A549 (cell line): ENCODE measurements at regions not wholly inside any gene's neighbourhood (a gene's known extent, or its start where the extent isn't known, plus 50 kb on each side); places are given as distances from the start of the nearest gene placed in this dataset.

Experiments used
- CTCF ChIP-seq: fragments of >200 bp; sonication (Bioruptor Twin); formaldehyde crosslinking; IDR thresholded peaks from 3 replicates; pipeline ENCODE4 v1.5.1; 2016
- EHMT2 ChIP-seq: fragments of 200-600 bp; sonication (generic); IDR thresholded peaks from 2 replicates; pipeline ENCODE4 v1.6.1; 2016; ENCODE audit warnings: antibody characterized with exemption, low read depth, mild to moderate bottlenecking, moderate library complexity
- HDAC2 ChIP-seq: fragments of 200-600 bp; sonication (generic); IDR thresholded peaks from 2 replicates; pipeline ENCODE4 v1.6.1; 2016
- HOXB5 ChIP-seq: fragments of 250-450 bp; sonication (Bioruptor Pico); IDR thresholded peaks from 2 replicates; pipeline ENCODE4 v1.5.0; 2020; ENCODE audit warnings: mild to moderate bottlenecking, moderate library complexity
- MAFK ChIP-seq: fragments of 450-650 bp; IDR thresholded peaks from 2 replicates; pipeline ENCODE4 v1.6.1; 2014; ENCODE audit not compliant: partially characterized antibody
- MAX ChIP-seq: IDR thresholded peaks from 2 replicates; pipeline ENCODE4 v1.6.1; 2012
- MAZ ChIP-seq: fragments of 150-350 bp; IDR thresholded peaks from 2 replicates; pipeline ENCODE4 v1.6.1; 2014; ENCODE audit warnings: antibody characterized with exemption, low read depth, low read length, borderline replicate concordance
- MYC ChIP-seq: IDR thresholded peaks from 2 replicates; pipeline ENCODE4 v1.6.1; 2012; ENCODE audit warnings: mild to moderate bottlenecking, inconsistent platforms, low read length, improper control_type of control experiment, borderline replicate concordance
- POLR2A ChIP-seq: IDR thresholded peaks from 2 replicates; pipeline ENCODE4 v1.6.1; 2012; ENCODE audit warnings: mild to moderate bottlenecking, low read length
- REST ChIP-seq: fragments of 200-600 bp; sonication (generic); IDR thresholded peaks from 2 replicates; pipeline ENCODE4 v1.6.1; 2016; ENCODE audit warnings: antibody characterized with exemption, mild to moderate bottlenecking, moderate library complexity
- SREBF2 ChIP-seq: fragments of 450-650 bp; IDR thresholded peaks from 2 replicates; pipeline ENCODE4 v1.6.1; 2014; ENCODE audit warnings: mild to moderate bottlenecking, moderate library complexity
- ZFP36 ChIP-seq: fragments of 450-650 bp; IDR thresholded peaks from 2 replicates; pipeline ENCODE4 v1.6.1; 2014; ENCODE audit warnings: borderline replicate concordance; ENCODE audit not compliant: partially characterized antibody
- ZNF302 ChIP-seq: fragments of 250-450 bp; sonication (Bioruptor Pico); IDR thresholded peaks from 2 replicates; pipeline ENCODE4 v1.9.0; 2021; ENCODE audit warnings: inconsistent platforms, mild to moderate bottlenecking, moderate library complexity
- ZSCAN20 ChIP-seq: fragments of 250-450 bp; sonication (Bioruptor Pico); IDR thresholded peaks from 2 replicates; pipeline ENCODE4 v1.8.0; 2022; ENCODE audit warnings: mild to moderate bottlenecking, moderate library complexity

- TF ChIP-seq CTCF = no peak
- TF ChIP-seq POLR2A = no peak
- no peak for TF ChIP-seq ZNF302 (CRISPR knock-in tag)
- TF ChIP-seq MYC = no peak
- TF ChIP-seq REST = no peak
- no peak for TF ChIP-seq HOXB5
- TF ChIP-seq SREBF2 = no peak
- TF ChIP-seq MAFK = no peak
- TF ChIP-seq ZFP36 = no peak
- no peak for TF ChIP-seq ZSCAN20 (CRISPR knock-in tag)
- no peak for TF ChIP-seq MAX
- no peak for TF ChIP-seq HDAC2
- TF ChIP-seq EHMT2 = no peak
- TF ChIP-seq MAZ = no peak
These were observed 472.0 kb upstream of the FZD8 start for GRCh38 chr10:36114141-36114540.
